ENCODE measurements at regions not wholly inside any gene's neighbourhood (a gene's known extent, or its start where the extent isn't known, plus 50 kb on each side); places are given as distances from the start of the nearest gene placed in this dataset.

- peaks cover 33% of the 10 kb centered on the region; the same call in 1 of the 2 replicates for H3K9me3 Mint-ChIP-seq
- H3K4me3 Mint-ChIP-seq, result no peak overlapping the region
- DNase-seq, result no peak
- peaks cover 4% of the 10 kb centered on the region for H3K27me3 Mint-ChIP-seq (ENCODE audit: insufficient read depth)
- no peaks in the 10 kb centered on the region for H3K4me1 Mint-ChIP-seq (ENCODE audit: low read depth)
- no peak overlapping the region for H3K27ac Mint-ChIP-seq
- no peaks in the 10 kb centered on the region for H3K36me3 Mint-ChIP-seq (ENCODE audit: low read depth)
- no peak for TF ChIP-seq CTCF (IDR thresholded peaks at IDR 0.05)
Measured at GRCh38 chr3:13715167-13715954, 164.5 kb downstream of the WNT7A start.

GRCh38 chr3:13714251-13714916, 165.5 kb downstream of the FBLN2 start:
- TF ChIP-seq CTCF (IDR thresholded peaks at IDR 0.05), result no peak
- DNase-seq, result no peak
- Mint-ChIP-seq H3K4me3 (no peak overlapping the region), H3K27me3 (ENCODE audit: insufficient read depth) (peaks cover 4% of the 10 kb centered on the region), H3K36me3 (ENCODE audit: low read depth) (no peaks in the 10 kb centered on the region), H3K27ac (no peak overlapping the region), H3K9me3 (peaks cover 40% of the 10 kb centered on the region; the same call in 1 of the 2 replicates), H3K4me1 (ENCODE audit: low read depth) (no peaks in the 10 kb centered on the region)

GRCh38 chr3:13713396-13713795, 164.5 kb downstream of the FBLN2 start:
- H3K27me3 Mint-ChIP-seq (ENCODE audit: insufficient read depth), result peaks cover 5% of the 10 kb centered on the region
- no peaks in the 10 kb centered on the region for H3K4me1 Mint-ChIP-seq (ENCODE audit: low read depth)
- H3K9me3 Mint-ChIP-seq, result peaks cover 40% of the 10 kb centered on the region; the same call in 1 of the 2 replicates
- H3K36me3 Mint-ChIP-seq (ENCODE audit: low read depth), result no peaks in the 10 kb centered on the region
- no peak overlapping the region for H3K4me3 Mint-ChIP-seq
- TF ChIP-seq CTCF (IDR thresholded peaks at IDR 0.05), result no peak
- DNase-seq, result no peak
- no peak overlapping the region for H3K27ac Mint-ChIP-seq

- no peak for DNase-seq
- Mint-ChIP-seq H3K4me1 (ENCODE audit: low read depth) (no peaks in the 10 kb centered on the region), H3K27me3 (ENCODE audit: insufficient read depth) (peaks cover 7% of the 10 kb centered on the region), H3K9me3 (peaks cover 40% of the 10 kb centered on the region; the same call in 1 of the 2 replicates), H3K27ac (no peak overlapping the region), H3K36me3 (ENCODE audit: low read depth) (no peaks in the 10 kb centered on the region), H3K4me3 (no peak overlapping the region)
- TF ChIP-seq CTCF (IDR thresholded peaks at IDR 0.05), result no peak
Measured at GRCh38 chr3:13712682-13713180, 163.8 kb downstream of the FBLN2 start.

- Mint-ChIP-seq H3K4me3 (no peak overlapping the region), H3K9me3 (peaks cover 40% of the 10 kb centered on the region), H3K36me3 (ENCODE audit: low read depth) (no peaks in the 10 kb centered on the region), H3K27me3 (ENCODE audit: insufficient read depth) (peaks cover 10% of the 10 kb centered on the region), H3K27ac (no peak overlapping the region), H3K4me1 (ENCODE audit: low read depth) (no peaks in the 10 kb centered on the region)
- no peak for DNase-seq
- no peak for TF ChIP-seq CTCF (IDR thresholded peaks at IDR 0.05)
Measured at GRCh38 chr3:13711911-13712650, 163.2 kb downstream of the FBLN2 start.

Measured in HFFc6 (cell line).